ENCODE measurements at regions not wholly inside any gene's neighbourhood (a gene's known extent, or its start where the extent isn't known, plus 50 kb on each side); places are given as distances from the start of the nearest gene placed in this dataset.

DNA sequence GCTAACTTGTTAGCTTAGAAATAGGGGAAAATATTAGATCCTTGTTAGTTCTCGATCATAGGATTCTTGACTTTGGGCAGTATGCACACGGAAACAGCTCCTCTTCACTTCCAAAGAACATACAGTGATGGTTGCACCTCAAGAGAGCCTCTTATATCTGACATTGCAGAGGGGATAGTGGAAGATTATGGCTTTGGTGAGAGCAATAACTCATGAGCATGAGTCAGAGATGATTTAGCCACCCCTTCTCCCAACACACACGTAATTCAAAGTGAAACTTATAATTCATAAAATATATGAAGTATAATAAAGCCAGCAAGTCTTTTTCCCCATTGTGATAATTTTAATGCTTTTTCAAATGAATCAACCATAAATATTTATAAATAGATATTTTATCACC, 683.7 kb downstream of the POM121L12 start:
- ChIA-PET CTCF (no interaction called here), POLR2A (no interaction called here)
- no peak for TF ChIP-seq CTCF (IDR thresholded peaks at IDR 0.05; ENCODE audit: insufficient read depth, low read length, missing control alignments)
- DNase-seq (ENCODE audit: low read depth, low spot score) = no peak
- H3K4me3 ChIP-seq (ENCODE audit: low read depth, low read length) = no peak overlapping the region

- no peak for DNase-seq (ENCODE audit: low read depth, low spot score)
- TF ChIP-seq CTCF (IDR thresholded peaks at IDR 0.05; ENCODE audit: insufficient read depth, low read length, missing control alignments) = no peak
- POLR2A ChIA-PET = no interaction called here
- CTCF ChIA-PET = no interaction called here
- H3K4me3 ChIP-seq (ENCODE audit: low read depth, low read length) = no peak overlapping the region
Measured at GRCh38 chr7:53740971-53741370, 705.5 kb downstream of the POM121L12 start.

DNA sequence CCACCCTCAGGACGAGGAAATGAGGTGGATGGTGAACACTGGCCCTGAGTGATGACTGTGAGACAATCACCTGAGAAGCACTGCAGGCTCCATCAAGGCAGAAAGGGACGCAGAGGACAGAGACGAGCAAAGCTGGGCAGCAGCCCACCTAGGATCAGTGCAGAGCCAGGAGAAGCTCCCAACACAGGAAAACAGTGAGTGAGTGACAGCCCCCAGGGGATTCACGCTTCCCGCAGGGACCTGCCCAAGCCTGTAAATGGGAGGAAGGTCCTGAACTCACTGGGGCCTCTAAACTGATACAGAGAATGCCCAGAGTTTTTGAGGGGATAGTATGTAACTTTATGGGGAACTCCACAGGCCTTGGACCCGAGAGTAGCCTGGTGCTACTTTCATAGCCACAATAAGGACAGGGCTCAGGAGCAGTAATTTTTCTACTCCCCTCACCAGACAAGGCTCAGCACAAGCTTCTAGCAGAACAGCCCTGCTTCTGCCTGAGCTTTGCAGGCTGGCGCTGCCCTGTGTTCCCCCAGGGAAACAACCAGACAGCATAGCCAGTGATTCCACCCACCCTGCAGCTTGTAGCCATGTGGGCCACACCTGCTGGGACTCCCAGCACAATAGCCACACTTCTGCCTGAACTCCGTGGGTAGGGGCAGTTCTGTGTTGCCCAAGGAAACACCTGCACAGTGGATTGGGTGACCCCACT, 708.4 kb downstream of the POM121L12 start:
- no peak overlapping the region for H3K4me3 ChIP-seq (ENCODE audit: low read depth, low read length)
- CTCF ChIA-PET = no interaction called here
- DNase-seq (ENCODE audit: low read depth, low spot score) = no peak
- no peak for TF ChIP-seq CTCF (IDR thresholded peaks at IDR 0.05; ENCODE audit: insufficient read depth, low read length, missing control alignments)
- POLR2A ChIA-PET = no interaction called here

DNA sequence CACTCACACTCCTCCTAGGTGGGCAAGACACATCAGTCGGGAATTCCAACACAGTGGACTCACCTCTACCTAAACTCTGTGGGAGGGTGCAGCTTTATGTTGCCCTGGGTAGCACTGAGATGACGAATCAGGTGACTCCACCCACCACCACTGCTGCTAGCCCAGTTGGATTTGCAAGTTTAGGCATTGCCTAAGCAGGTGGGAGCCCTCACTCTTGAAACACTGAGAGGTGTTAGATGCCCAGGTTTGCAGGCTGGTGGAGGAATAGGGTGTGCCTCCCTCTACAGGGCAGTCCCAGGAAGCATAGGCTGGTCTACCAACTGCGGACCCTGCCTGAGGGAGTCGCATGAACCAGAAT, 708.9 kb downstream of the POM121L12 start:
- CTCF ChIA-PET = no interaction called here
- no peak for DNase-seq (ENCODE audit: low read depth, low spot score)

DNA sequence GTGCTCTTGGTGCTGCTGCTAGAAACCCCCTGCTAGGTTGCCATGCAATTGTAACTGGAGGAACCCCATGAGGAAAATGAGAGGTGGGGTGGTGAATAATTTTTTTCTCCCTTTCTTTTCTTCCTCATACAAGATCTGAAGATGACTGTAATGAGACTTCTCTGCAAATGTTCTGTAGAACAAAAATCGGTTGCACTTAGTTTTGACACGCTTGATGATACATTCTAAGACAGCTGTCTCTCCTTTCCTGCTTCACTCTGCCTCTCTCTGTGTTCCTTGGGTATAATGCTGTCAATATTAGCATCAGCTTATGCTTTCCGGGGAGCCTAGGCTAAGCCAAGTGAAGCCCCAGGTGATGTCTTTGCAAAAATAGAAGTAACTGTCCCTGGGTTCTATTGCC, 721.5 kb downstream of the POM121L12 start:
- no peak for TF ChIP-seq CTCF (IDR thresholded peaks at IDR 0.05; ENCODE audit: insufficient read depth, low read length, missing control alignments)
- no peak for DNase-seq (ENCODE audit: low read depth, low spot score)
- ChIA-PET POLR2A (no interaction called here), CTCF (no interaction called here)
- H3K4me3 ChIP-seq (ENCODE audit: low read depth, low read length) = no peak overlapping the region

More for the DNA sequence above, 708.9 kb downstream of the POM121L12 start:
- POLR2A ChIA-PET = no interaction called here
- no peak for TF ChIP-seq CTCF (IDR thresholded peaks at IDR 0.05; ENCODE audit: insufficient read depth, low read length, missing control alignments)
- no peak overlapping the region for H3K4me3 ChIP-seq (ENCODE audit: low read depth, low read length)

DNA sequence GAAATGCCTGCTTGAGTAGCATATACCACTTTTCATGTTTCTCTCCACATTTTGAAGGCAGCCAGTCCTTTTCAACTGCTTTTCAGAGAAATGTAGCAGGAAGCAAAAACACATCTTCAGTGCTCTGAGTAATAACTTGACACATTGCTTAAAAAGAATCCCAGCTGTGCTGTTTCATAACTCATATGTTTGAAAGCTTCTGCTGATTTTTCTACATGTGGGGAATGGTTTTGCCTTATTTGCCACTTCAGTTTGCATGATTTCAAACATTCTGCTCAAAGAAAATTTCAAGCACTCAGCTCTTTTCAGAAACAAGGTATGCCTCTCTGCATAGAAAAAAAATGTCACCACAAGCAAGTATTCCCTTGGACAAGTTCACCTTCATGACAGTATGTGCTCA, 732.8 kb downstream of the POM121L12 start:
- TF ChIP-seq CTCF (IDR thresholded peaks at IDR 0.05; ENCODE audit: insufficient read depth, low read length, missing control alignments) = no peak
- DNase-seq (ENCODE audit: low read depth, low spot score) = no peak
- CTCF ChIA-PET = no interaction called here
- H3K4me3 ChIP-seq (ENCODE audit: low read depth, low read length) = no peak overlapping the region
- POLR2A ChIA-PET = no interaction called here

All from AG04449 (cell line).